ENCODE measurements at regions not wholly inside any gene's neighbourhood (a gene's known extent, or its start where the extent isn't known, plus 50 kb on each side); places are given as distances from the start of the nearest gene placed in this dataset.
"Not testable (repeated sequence)": the region's sequence is repeated elsewhere in the genome, so short reads cannot be mapped to it uniquely, and the experiment has no call there.

- in situ Hi-C loops (cut with MboI; ENCODE audit: low pct_unique_long_range_greater_than_20kb in 2 of 9, low sequenced_read_pairs in 9 of 9, unreplicated experiment in 9 of 9) = no loop called here
Measured at GRCh38 chr11:122604621-122605020, 50.9 kb upstream of the UBASH3B start.

GRCh38 chr11:122601141-122602125 lies 54.1 kb upstream of the UBASH3B start:
- peaks cover 0 to 3% of the 10 kb centered on the region in 2 donors for H3K4me1 ChIP-seq (replicated peaks in 1 of 2)
- WGBS, 10 experiments = 14 to 83% (median 66%) methylated on average over 2 to 7 of the region's 7 CpGs
- in situ Hi-C loops (cut with MboI; ENCODE audit: low pct_unique_long_range_greater_than_20kb in 2 of 9, low sequenced_read_pairs in 9 of 9, unreplicated experiment in 9 of 9) = no loop called here
- ATAC-seq (replicated peaks in 6 of 8) = peak in 5 of 8 experiments; percentile 11 to 96 (median 50)
- H3K27ac ChIP-seq = no peak overlapping the region
- H3K4me3 ChIP-seq = no peak overlapping the region

More at GRCh38 chr11:122604621-122605020, 50.9 kb upstream of the UBASH3B start:
- no peak for ATAC-seq (replicated peaks in 6 of 8)
- H3K4me1 ChIP-seq (replicated peaks in 1 of 2) = peaks cover 0 to 3% of the 10 kb centered on the region in 2 donors
- 60 to 100% (median 77%) methylated on average over 1 to 4 of the region's 4 CpGs; no CpG with 5 or more reads in 1 of the 10 experiments for WGBS, 10 experiments
- no peak overlapping the region for H3K27ac ChIP-seq
- no peak overlapping the region for H3K4me3 ChIP-seq

- Histone ChIP-seq H3K27ac (no peak overlapping the region), H3K4me3 (no peak overlapping the region), H3K4me1 (replicated peaks in 1 of 2) (peaks cover 0 to 3% of the 10 kb centered on the region in 2 donors)
- in situ Hi-C loops (cut with MboI; ENCODE audit: low pct_unique_long_range_greater_than_20kb in 2 of 9, low sequenced_read_pairs in 9 of 9, unreplicated experiment in 9 of 9) = no loop called here
- WGBS, 10 experiments = 43 to 100% (median 82%) methylated on average over 1 of the region's 2 CpGs; no CpG with 5 or more reads in 3 of the 10 experiments
- ATAC-seq (replicated peaks in 6 of 8) = no peak
Measured at GRCh38 chr11:122600290-122600689, 55.2 kb upstream of the UBASH3B start.

- Histone ChIP-seq H3K4me3 (no peak overlapping the region), H3K4me1 (replicated peaks in 1 of 2) (peaks cover 0 to 3% of the 10 kb centered on the region in 2 donors), H3K27ac (no peak overlapping the region)
- in situ Hi-C loops (cut with MboI; ENCODE audit: low pct_unique_long_range_greater_than_20kb in 2 of 9, low sequenced_read_pairs in 9 of 9, unreplicated experiment in 9 of 9) = no loop called here
- ATAC-seq (replicated peaks in 6 of 8) = no peak
Measured at GRCh38 chr11:122599434-122599833, 56.1 kb upstream of the UBASH3B start.

GRCh38 chr11:122598971-122599370 lies 56.6 kb upstream of the UBASH3B start:
- no peak overlapping the region for H3K4me3 ChIP-seq
- in situ Hi-C loops (cut with MboI; ENCODE audit: low pct_unique_long_range_greater_than_20kb in 2 of 9, low sequenced_read_pairs in 9 of 9, unreplicated experiment in 9 of 9) = no loop called here
- 71 to 100% (median 80%) methylated on average over 1 to 3 of the region's 3 CpGs; no CpG with 5 or more reads in 4 of the 10 experiments for WGBS, 10 experiments
- peaks cover 0 to 3% of the 10 kb centered on the region in 2 donors for H3K4me1 ChIP-seq (replicated peaks in 1 of 2)
- H3K27ac ChIP-seq = no peak overlapping the region
- peak in 1 of 8 experiments; percentile 16 for ATAC-seq (replicated peaks in 6 of 8)

GRCh38 chr11:122597511-122597910 lies 58.0 kb upstream of the UBASH3B start:
- H3K4me1 ChIP-seq (replicated peaks in 1 of 2) = peaks cover 0 to 3% of the 10 kb centered on the region in 2 donors
- no peak overlapping the region for H3K4me3 ChIP-seq
- WGBS, 10 experiments = 67 to 100% (median 92%) methylated on average over 1 to 2 of the region's 2 CpGs; no CpG with 5 or more reads in 1 of the 10 experiments
- H3K27ac ChIP-seq = no peak overlapping the region
- in situ Hi-C loops (cut with MboI; ENCODE audit: low pct_unique_long_range_greater_than_20kb in 2 of 9, low sequenced_read_pairs in 9 of 9, unreplicated experiment in 9 of 9) = no loop called here
- ATAC-seq (replicated peaks in 6 of 8) = no peak

- WGBS, 10 experiments = 34 to 100% (median 82%) methylated on average over 1 to 3 of the region's 3 CpGs; no CpG with 5 or more reads in 2 of the 10 experiments
- no peak overlapping the region for H3K27ac ChIP-seq
- H3K4me3 ChIP-seq = no peak overlapping the region
- ATAC-seq (replicated peaks in 6 of 8) = no peak
- H3K4me1 ChIP-seq (replicated peaks in 1 of 2) = no peaks in the 10 kb centered on the region
- in situ Hi-C loops (cut with MboI; ENCODE audit: low pct_unique_long_range_greater_than_20kb in 2 of 9, low sequenced_read_pairs in 9 of 9, unreplicated experiment in 9 of 9) = no loop called here
Measured at GRCh38 chr11:122594986-122595645, 60.4 kb upstream of the UBASH3B start.

- in situ Hi-C loops (cut with MboI; ENCODE audit: low pct_unique_long_range_greater_than_20kb in 2 of 9, low sequenced_read_pairs in 9 of 9, unreplicated experiment in 9 of 9) = no loop called here
- Histone ChIP-seq H3K4me1 (replicated peaks in 1 of 2) (no peaks in the 10 kb centered on the region), H3K27ac (no peak overlapping the region), H3K4me3 (no peak overlapping the region)
- 29 to 83% (median 56%) methylated on average over 2 to 4 of the region's 4 CpGs for WGBS, 10 experiments
- ATAC-seq (replicated peaks in 6 of 8) = peak in 3 of 8 experiments; percentile 94 to 99 (median 96)
Measured at GRCh38 chr11:122593473-122594420, 61.8 kb upstream of the UBASH3B start.

GRCh38 chr11:122592641-122593040 lies 62.9 kb upstream of the UBASH3B start:
- Histone ChIP-seq H3K27ac (no peak overlapping the region), H3K4me3 (no peak overlapping the region), H3K4me1 (replicated peaks in 1 of 2) (no peaks in the 10 kb centered on the region)
- no peak for ATAC-seq (replicated peaks in 6 of 8)
- in situ Hi-C loops (cut with MboI; ENCODE audit: low pct_unique_long_range_greater_than_20kb in 2 of 9, low sequenced_read_pairs in 9 of 9, unreplicated experiment in 9 of 9) = no loop called here
- WGBS, 10 experiments = 0 to 79% (median 65%) methylated on average over 2 to 6 of the region's 6 CpGs

GRCh38 chr11:122584670-122585069 lies 70.9 kb upstream of the UBASH3B start:
- Histone ChIP-seq H3K4me1 (replicated peaks in 1 of 2) (no peaks in the 10 kb centered on the region), H3K27ac (no peak overlapping the region), H3K4me3 (no peak overlapping the region)
- ATAC-seq (replicated peaks in 6 of 8) = no peak
- 20 to 97% (median 83%) methylated on average over 1 to 7 of the region's 8 CpGs; no CpG with 5 or more reads in 1 of the 10 experiments for WGBS, 10 experiments
- in situ Hi-C loops (cut with MboI; ENCODE audit: low pct_unique_long_range_greater_than_20kb in 2 of 9, low sequenced_read_pairs in 9 of 9, unreplicated experiment in 9 of 9) = no loop called here

GRCh38 chr11:122580071-122580470 lies 75.5 kb upstream of the UBASH3B start:
- WGBS, 10 experiments = 14 to 96% (median 49%) methylated on average over 1 to 12 of the region's 13 CpGs
- H3K4me1 ChIP-seq (replicated peaks in 1 of 2); in situ Hi-C loops (cut with MboI; ENCODE audit: low pct_unique_long_range_greater_than_20kb in 2 of 9, low sequenced_read_pairs in 9 of 9, unreplicated experiment in 9 of 9); H3K4me3 ChIP-seq; H3K27ac ChIP-seq: not testable (repeated sequence)
- peak in 1 of 8 experiments; percentile 9 for ATAC-seq (replicated peaks in 6 of 8)

GRCh38 chr11:122578171-122578825 lies 77.2 kb upstream of the UBASH3B start:
- ATAC-seq (replicated peaks in 6 of 8) = no peak
- Histone ChIP-seq H3K4me1 (replicated peaks in 1 of 2) (no peaks in the 10 kb centered on the region), H3K27ac (no peak overlapping the region), H3K4me3 (no peak overlapping the region)
- in situ Hi-C loops (cut with MboI; ENCODE audit: low pct_unique_long_range_greater_than_20kb in 2 of 9, low sequenced_read_pairs in 9 of 9, unreplicated experiment in 9 of 9) = no loop called here
- 17 to 100% (median 72%) methylated on average over 1 to 3 of the region's 3 CpGs; no CpG with 5 or more reads in 5 of the 10 experiments for WGBS, 10 experiments
